ENCODE measurements at regions not wholly inside any gene's neighbourhood (a gene's known extent, or its start where the extent isn't known, plus 50 kb on each side); places are given as distances from the start of the nearest gene placed in this dataset.
"Not testable (repeated sequence)": the region's sequence is repeated elsewhere in the genome, so short reads cannot be mapped to it uniquely, and the experiment has no call there.

DNA sequence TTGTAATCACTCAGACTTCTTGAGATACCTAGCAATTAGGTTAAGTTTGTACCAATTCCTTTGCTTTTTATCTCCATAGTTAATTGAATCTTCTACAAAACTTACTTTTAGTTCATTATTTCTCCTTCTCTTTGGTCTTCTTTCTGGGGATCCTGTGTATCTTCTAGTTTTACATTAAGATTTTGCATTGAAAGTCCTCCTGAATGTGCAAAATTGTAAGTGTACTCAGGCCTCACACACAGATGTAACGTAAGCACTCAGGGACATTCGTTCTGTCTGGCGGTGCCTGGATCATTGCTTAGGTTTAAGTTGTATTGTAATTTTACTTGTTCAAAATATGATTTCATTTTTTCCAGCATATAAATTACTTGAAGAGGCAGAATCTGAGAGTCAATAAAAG, 222.6 kb upstream of the CPHXL start:
- WGBS (ENCODE audit: insufficient coverage), result no CpG with 5 or more reads among the region's 3 CpGs
- DNase-seq, result no peak
- Histone ChIP-seq H3K36me3 (ENCODE audit: control insufficient read depth in 4 of 4, insufficient read depth in 4 of 4, low read length in 3 of 4) (no peaks in the 10 kb centered on the region), H3K27me3 (replicated peaks in 2 of 5; ENCODE audit: control insufficient read depth in 4 of 5, insufficient read depth in 5 of 5, low read length in 4 of 5) (peaks cover 0 to 2% (median 0%) of the 10 kb centered on the region in 5 experiments), H3K4me1 (ENCODE audit: control extremely low read depth in 1 of 4, control insufficient read depth in 4 of 4, insufficient read depth in 4 of 4, low read length in 3 of 4) (no peaks in the 10 kb centered on the region), H3K4me3 (ENCODE audit: control insufficient read depth in 1 of 7, extremely low read depth in 1 of 7, insufficient read depth in 4 of 7, low read depth in 2 of 7, low read length in 6 of 7) (no peak overlapping the region), H3K9me3 (ENCODE audit: control extremely low read depth in 1 of 5, control insufficient read depth in 4 of 5, insufficient read depth in 2 of 5, low read depth in 1 of 5, low read length in 4 of 5) (no peaks in the 10 kb centered on the region), H3K27ac (ENCODE audit: insufficient read depth in 1 of 2, low read depth in 1 of 2, low read length in 2 of 2, poor library complexity in 1 of 2, severe bottlenecking in 2 of 2) (no peak overlapping the region)
- ChIA-PET CTCF (no interaction called here), POLR2A (no interaction called here)

DNA sequence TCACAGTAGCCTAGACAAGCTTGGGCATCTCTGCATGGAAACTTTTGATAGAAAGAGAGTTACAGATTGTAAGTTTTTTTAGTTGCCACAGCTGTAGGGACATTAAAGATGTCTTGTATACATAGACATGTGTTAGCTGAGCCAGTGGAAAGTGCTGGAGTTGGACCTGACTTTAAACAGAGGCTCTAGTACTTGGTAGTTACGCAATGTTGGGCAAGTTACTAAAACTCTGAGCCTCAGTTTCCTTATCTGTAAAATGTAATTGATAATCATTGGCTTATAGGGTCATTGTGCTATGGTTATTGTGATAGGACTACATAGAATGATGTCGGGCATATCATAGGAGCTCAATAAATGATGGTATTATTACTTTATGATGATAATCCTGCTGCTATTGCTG, 225.8 kb upstream of the CPHXL start:
- CTCF ChIA-PET, result interaction anchor here (0.8 kb wide), 1 partner anchor 9 kb away, joined by 3 read pairs; no protein-coding TSS in a partner anchor
- POLR2A ChIA-PET, result no interaction called here

DNA sequence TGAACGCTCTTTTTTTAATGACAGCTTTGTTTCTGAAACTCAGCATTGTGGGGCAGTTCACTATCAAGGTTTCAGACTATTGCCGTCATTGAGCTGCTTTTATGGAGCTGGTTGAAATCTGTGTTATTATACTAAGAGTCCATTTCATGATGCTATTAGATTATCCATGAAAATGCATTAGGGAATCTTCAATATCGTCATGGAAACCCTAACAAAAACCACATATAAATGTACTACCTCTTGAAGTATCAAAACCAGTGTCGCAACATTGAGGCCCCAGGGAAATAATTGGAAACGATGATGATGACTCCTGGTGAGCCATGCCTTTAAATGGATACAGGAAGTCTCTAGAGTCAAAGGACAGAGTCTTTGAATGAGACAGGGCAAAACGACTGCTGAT, 231.6 kb upstream of the CPHXL start:
- CTCF ChIA-PET, result no interaction called here
- Histone ChIP-seq H3K27me3 (replicated peaks in 2 of 5; ENCODE audit: control insufficient read depth in 4 of 5, insufficient read depth in 5 of 5, low read length in 4 of 5) (no peaks in the 10 kb centered on the region), H3K4me3 (ENCODE audit: control insufficient read depth in 1 of 7, extremely low read depth in 1 of 7, insufficient read depth in 4 of 7, low read depth in 2 of 7, low read length in 6 of 7) (no peak overlapping the region), H3K27ac (ENCODE audit: insufficient read depth in 1 of 2, low read depth in 1 of 2, low read length in 2 of 2, poor library complexity in 1 of 2, severe bottlenecking in 2 of 2) (no peak overlapping the region), H3K4me1 (ENCODE audit: control extremely low read depth in 1 of 4, control insufficient read depth in 4 of 4, insufficient read depth in 4 of 4, low read length in 3 of 4) (no peaks in the 10 kb centered on the region), H3K9me3 (ENCODE audit: control extremely low read depth in 1 of 5, control insufficient read depth in 4 of 5, insufficient read depth in 2 of 5, low read depth in 1 of 5, low read length in 4 of 5) (no peaks in the 10 kb centered on the region), H3K36me3 (ENCODE audit: control insufficient read depth in 4 of 4, insufficient read depth in 4 of 4, low read length in 3 of 4) (no peaks in the 10 kb centered on the region)
- POLR2A ChIA-PET, result interaction anchor here (0.6 kb wide), 1 partner anchor 340 kb away, joined by 3 read pairs; no protein-coding TSS in a partner anchor
- DNase-seq, result no peak
- WGBS (ENCODE audit: insufficient coverage), result 95% methylated on average over 3 of the region's 6 CpGs

More for the DNA sequence above, 225.8 kb upstream of the CPHXL start:
- no peaks in the 10 kb centered on the region for H3K9me3 ChIP-seq (ENCODE audit: control extremely low read depth in 1 of 5, control insufficient read depth in 4 of 5, insufficient read depth in 2 of 5, low read depth in 1 of 5, low read length in 4 of 5)
- 80% methylated on average over 1 of the region's 2 CpGs for WGBS (ENCODE audit: insufficient coverage)
- no peak for DNase-seq
- no peaks in the 10 kb centered on the region for H3K36me3 ChIP-seq (ENCODE audit: control insufficient read depth in 4 of 4, insufficient read depth in 4 of 4, low read length in 3 of 4)
- H3K4me1 ChIP-seq (ENCODE audit: control extremely low read depth in 1 of 4, control insufficient read depth in 4 of 4, insufficient read depth in 4 of 4, low read length in 3 of 4), result no peaks in the 10 kb centered on the region
- H3K4me3 ChIP-seq (ENCODE audit: control insufficient read depth in 1 of 7, extremely low read depth in 1 of 7, insufficient read depth in 4 of 7, low read depth in 2 of 7, low read length in 6 of 7), result no peak overlapping the region
- peaks cover 0 to 2% (median 0%) of the 10 kb centered on the region in 5 experiments for H3K27me3 ChIP-seq (replicated peaks in 2 of 5; ENCODE audit: control insufficient read depth in 4 of 5, insufficient read depth in 5 of 5, low read length in 4 of 5)
- no peak overlapping the region for H3K27ac ChIP-seq (ENCODE audit: insufficient read depth in 1 of 2, low read depth in 1 of 2, low read length in 2 of 2, poor library complexity in 1 of 2, severe bottlenecking in 2 of 2)

DNA sequence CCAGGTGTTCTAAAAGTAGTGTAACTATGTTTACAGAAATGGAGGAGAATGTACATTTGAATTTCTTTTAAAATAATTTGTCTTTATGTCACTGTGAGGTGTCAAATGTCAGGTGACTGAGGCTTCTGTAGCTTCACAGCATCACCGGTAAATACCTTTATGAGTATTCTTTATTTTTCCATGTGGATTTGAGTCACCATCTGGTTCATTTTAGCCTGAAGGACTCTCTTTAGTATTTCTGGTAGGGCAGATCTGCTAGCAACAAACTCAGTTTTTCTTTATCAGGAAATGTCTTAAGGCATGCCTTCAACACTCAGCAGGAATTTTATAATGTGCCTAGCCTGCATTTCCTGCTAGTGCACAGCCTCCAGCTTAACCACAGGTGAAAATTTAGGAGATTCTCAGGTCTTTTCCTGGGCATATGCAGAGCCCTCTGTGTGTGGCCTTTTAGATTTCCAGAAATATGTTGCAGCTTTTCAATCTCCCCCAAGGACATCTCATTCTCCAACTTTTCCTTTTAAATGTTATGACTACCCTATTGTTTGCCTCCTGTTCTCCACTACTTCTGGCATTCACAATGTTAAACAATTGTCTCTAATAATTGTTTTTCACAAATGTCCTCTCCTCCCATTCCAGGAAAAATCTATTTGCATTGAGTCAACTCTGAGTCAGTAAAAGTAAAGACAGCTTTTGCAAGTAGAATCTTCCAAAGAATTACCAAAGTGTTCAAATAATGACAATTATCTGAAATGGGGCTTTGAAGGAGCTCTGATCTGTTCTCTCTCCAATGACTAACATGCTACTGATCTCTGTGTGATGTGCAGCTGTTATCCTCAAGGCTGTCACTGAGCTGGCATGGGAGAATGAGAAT, 239.4 kb upstream of the CPHXL start:
- H3K4me1 ChIP-seq (ENCODE audit: control extremely low read depth in 1 of 4, control insufficient read depth in 4 of 4, insufficient read depth in 4 of 4, low read length in 3 of 4), result no peaks in the 10 kb centered on the region
- H3K36me3 ChIP-seq (ENCODE audit: control insufficient read depth in 4 of 4, insufficient read depth in 4 of 4, low read length in 3 of 4), result no peaks in the 10 kb centered on the region
- WGBS (ENCODE audit: insufficient coverage), result no CpG with 5 or more reads among the region's 1 CpG
- DNase-seq, result no peak
- ChIA-PET POLR2A (interaction anchor here (0.7 kb wide), 1 partner anchor 1158 kb away, joined by 4 read pairs; no protein-coding TSS in a partner anchor), CTCF (no interaction called here)
- H3K27ac ChIP-seq (ENCODE audit: insufficient read depth in 1 of 2, low read depth in 1 of 2, low read length in 2 of 2, poor library complexity in 1 of 2, severe bottlenecking in 2 of 2), result no peak overlapping the region
- H3K9me3 ChIP-seq (ENCODE audit: control extremely low read depth in 1 of 5, control insufficient read depth in 4 of 5, insufficient read depth in 2 of 5, low read depth in 1 of 5, low read length in 4 of 5), result no peaks in the 10 kb centered on the region
- H3K4me3 ChIP-seq (ENCODE audit: control insufficient read depth in 1 of 7, extremely low read depth in 1 of 7, insufficient read depth in 4 of 7, low read depth in 2 of 7, low read length in 6 of 7), result no peak overlapping the region
- H3K27me3 ChIP-seq (replicated peaks in 2 of 5; ENCODE audit: control insufficient read depth in 4 of 5, insufficient read depth in 5 of 5, low read length in 4 of 5), result no peaks in the 10 kb centered on the region

DNA sequence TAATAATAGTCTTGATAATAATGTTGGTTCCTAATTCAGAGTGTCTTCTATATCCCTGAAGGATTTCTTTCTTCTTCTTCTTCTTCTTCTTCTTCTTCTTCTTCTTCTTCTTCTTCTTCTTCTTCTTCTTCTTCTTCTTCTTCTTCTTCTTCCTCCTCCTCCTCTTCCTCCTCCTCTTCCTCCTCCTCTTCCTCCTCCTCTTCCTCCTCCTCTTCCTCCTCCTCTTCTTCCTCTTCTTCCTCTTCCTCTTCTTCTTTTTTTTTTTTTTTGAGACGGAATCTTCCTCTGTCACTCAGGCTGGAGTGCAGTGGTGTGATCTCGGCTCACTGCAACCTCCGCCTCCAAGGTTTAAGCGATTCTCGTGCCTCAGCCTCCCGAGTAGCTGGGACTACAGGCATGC, 242.8 kb upstream of the CPHXL start:
- POLR2A ChIA-PET, result not testable (repeated sequence)

DNA sequence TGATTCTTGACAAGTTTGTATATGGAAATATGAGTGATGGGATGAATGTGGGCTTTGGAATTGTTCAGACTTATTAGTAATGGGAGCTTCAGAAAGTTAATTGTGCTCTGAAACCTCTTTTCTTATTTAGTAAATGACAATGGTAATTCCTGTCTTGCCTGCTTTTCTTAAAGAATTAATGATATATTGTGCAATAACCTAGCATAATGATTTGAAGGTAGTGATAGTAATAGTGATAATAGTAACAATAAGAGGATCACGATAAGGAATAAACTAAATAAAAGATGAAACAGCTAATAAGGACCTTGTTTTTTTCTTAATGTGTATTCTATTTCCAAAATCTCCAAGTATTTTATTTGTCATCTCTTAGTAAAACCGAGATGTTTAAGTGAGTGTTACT, 245.0 kb upstream of the CPHXL start:
- Histone ChIP-seq H3K4me3 (ENCODE audit: control insufficient read depth in 1 of 7, extremely low read depth in 1 of 7, insufficient read depth in 4 of 7, low read depth in 2 of 7, low read length in 6 of 7) (no peak overlapping the region), H3K36me3 (ENCODE audit: control insufficient read depth in 4 of 4, insufficient read depth in 4 of 4, low read length in 3 of 4) (no peaks in the 10 kb centered on the region), H3K9me3 (ENCODE audit: control extremely low read depth in 1 of 5, control insufficient read depth in 4 of 5, insufficient read depth in 2 of 5, low read depth in 1 of 5, low read length in 4 of 5) (no peaks in the 10 kb centered on the region), H3K4me1 (ENCODE audit: control extremely low read depth in 1 of 4, control insufficient read depth in 4 of 4, insufficient read depth in 4 of 4, low read length in 3 of 4) (no peaks in the 10 kb centered on the region), H3K27me3 (replicated peaks in 2 of 5; ENCODE audit: control insufficient read depth in 4 of 5, insufficient read depth in 5 of 5, low read length in 4 of 5) (no peaks in the 10 kb centered on the region), H3K27ac (ENCODE audit: insufficient read depth in 1 of 2, low read depth in 1 of 2, low read length in 2 of 2, poor library complexity in 1 of 2, severe bottlenecking in 2 of 2) (no peak overlapping the region)
- WGBS (ENCODE audit: insufficient coverage), result no CpG with 5 or more reads among the region's 2 CpGs
- no peak for DNase-seq
- ChIA-PET POLR2A (no interaction called here), CTCF (no interaction called here)

More for the DNA sequence above, 242.8 kb upstream of the CPHXL start:
- WGBS (ENCODE audit: insufficient coverage), result 97% methylated on average over 5 of the region's 6 CpGs
- H3K27ac ChIP-seq (ENCODE audit: insufficient read depth in 1 of 2, low read depth in 1 of 2, low read length in 2 of 2, poor library complexity in 1 of 2, severe bottlenecking in 2 of 2); H3K9me3 ChIP-seq (ENCODE audit: control extremely low read depth in 1 of 5, control insufficient read depth in 4 of 5, insufficient read depth in 2 of 5, low read depth in 1 of 5, low read length in 4 of 5); DNase-seq; H3K36me3 ChIP-seq (ENCODE audit: control insufficient read depth in 4 of 4, insufficient read depth in 4 of 4, low read length in 3 of 4); CTCF ChIA-PET; H3K4me3 ChIP-seq (ENCODE audit: control insufficient read depth in 1 of 7, extremely low read depth in 1 of 7, insufficient read depth in 4 of 7, low read depth in 2 of 7, low read length in 6 of 7); H3K27me3 ChIP-seq (replicated peaks in 2 of 5; ENCODE audit: control insufficient read depth in 4 of 5, insufficient read depth in 5 of 5, low read length in 4 of 5); H3K4me1 ChIP-seq (ENCODE audit: control extremely low read depth in 1 of 4, control insufficient read depth in 4 of 4, insufficient read depth in 4 of 4, low read length in 3 of 4): not testable (repeated sequence)

DNA sequence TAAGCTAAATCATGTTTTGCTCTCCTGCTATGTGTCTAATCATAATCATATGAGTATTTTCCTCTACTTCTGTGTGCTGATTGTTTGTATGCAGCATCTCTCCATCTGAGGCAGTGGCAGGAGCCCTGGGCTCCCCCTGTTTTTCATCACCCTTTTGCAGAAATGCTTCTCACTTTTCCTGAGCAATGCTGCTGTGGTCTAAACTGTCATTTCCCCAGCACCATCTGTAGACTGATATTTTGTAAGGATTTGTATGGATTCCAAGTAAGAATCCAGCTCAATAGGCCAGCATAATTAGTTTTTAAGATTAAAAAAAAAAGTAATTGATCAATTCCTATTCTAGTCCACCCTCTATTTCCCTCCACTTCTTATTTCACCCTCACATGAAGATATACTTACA, 257.0 kb upstream of the CPHXL start:
- peaks cover 0 to 2% (median 0%) of the 10 kb centered on the region in 5 experiments for H3K9me3 ChIP-seq (ENCODE audit: control extremely low read depth in 1 of 5, control insufficient read depth in 4 of 5, insufficient read depth in 2 of 5, low read depth in 1 of 5, low read length in 4 of 5)
- no peak overlapping the region for H3K4me3 ChIP-seq (ENCODE audit: control insufficient read depth in 1 of 7, extremely low read depth in 1 of 7, insufficient read depth in 4 of 7, low read depth in 2 of 7, low read length in 6 of 7)
- CTCF ChIA-PET, result no interaction called here
- H3K36me3 ChIP-seq (ENCODE audit: control insufficient read depth in 4 of 4, insufficient read depth in 4 of 4, low read length in 3 of 4), result no peaks in the 10 kb centered on the region
- no peaks in the 10 kb centered on the region for H3K4me1 ChIP-seq (ENCODE audit: control extremely low read depth in 1 of 4, control insufficient read depth in 4 of 4, insufficient read depth in 4 of 4, low read length in 3 of 4)
- no peak overlapping the region for H3K27ac ChIP-seq (ENCODE audit: insufficient read depth in 1 of 2, low read depth in 1 of 2, low read length in 2 of 2, poor library complexity in 1 of 2, severe bottlenecking in 2 of 2)
- POLR2A ChIA-PET, result no interaction called here
- H3K27me3 ChIP-seq (replicated peaks in 2 of 5; ENCODE audit: control insufficient read depth in 4 of 5, insufficient read depth in 5 of 5, low read length in 4 of 5), result no peaks in the 10 kb centered on the region
- no peak for DNase-seq

All from common myeloid progenitor, CD34-positive (primary cell).